HepG2 (cell line): ENCODE measurements at regions not wholly inside any gene's neighbourhood (a gene's known extent, or its start where the extent isn't known, plus 50 kb on each side); places are given as distances from the start of the nearest gene placed in this dataset.

Experiments
- ATAC-seq: fragments of 200-7000 bp; cut with Tn5 transposase; 3 replicates; pipeline ENCODE4 v1.9.1; 2020; ENCODE audit warnings: mild to moderate bottlenecking, moderate library complexity
- BruUV-seq: library from RNA; stranded (reverse); fragments of 400-500 nt; replicated peaks from 2 replicates; lab custom pipeline; 2021; lab: Mats Ljungman, UMichigan
- CTCF ChIA-PET: fragments of 300-600 bp; formaldehyde crosslinking; extraction: SDS; loops from one replicate; lab custom pipeline; 2021; ENCODE audit warnings: low total read pairs, inconsistent platforms, low intra/inter-chr PET ratio; lab: Yijun Ruan, JAX
- POLR2A ChIA-PET: fragments of 350-600 bp; sonication (Branson Sonifier 250); formaldehyde crosslinking; loops from one replicate; lab custom pipeline; 2020; ENCODE audit warnings: antibody characterized with exemption, inconsistent platforms; lab: Yijun Ruan, JAX
- DNase-seq: peaks from one replicate; pipeline ENCODE4 v3.0.0-alpha.2; 2015; ENCODE audit warnings: low spot score
- FAIRE-seq: peaks from 3 replicates; lab custom pipeline; 2011; peaks lifted over from hg19 to GRCh38; lab: Jason Lieb, UNC
- H2AFZ ChIP-seq: one replicate; pipeline ENCODE4 v1.6.1; 2011; ENCODE audit warnings: low read length, inconsistent platforms
- H3K27ac ChIP-seq: fragments of 300-600 bp; 3 replicates; pipeline ENCODE4 v1.8.0; 2011; ENCODE audit warnings: mixed run types, mild to moderate bottlenecking, mixed read lengths, low read length, inconsistent platforms; ENCODE audit not compliant: insufficient read depth; ENCODE audit errors: extremely low read length
- H3K27me3 ChIP-seq, 2 experiments: fragments of 200-600 bp in 1 of 2; 2 replicates in 1 of 2; 3 replicates in 1 of 2; pipeline versions ENCODE4 v1.6.0 to v1.8.0; 2011; ENCODE audit warnings: low read length in 2 of 2, mild to moderate bottlenecking in 2 of 2, moderate library complexity in 2 of 2, inconsistent platforms in 1 of 2; ENCODE audit not compliant: insufficient read depth in 2 of 2, control insufficient read depth in 1 of 2
- H3K36me3 ChIP-seq, 2 experiments: fragments of 200-600 bp in 1 of 2; replicated peaks in 1 of 2; 2 replicates in 1 of 2; 3 replicates in 1 of 2; pipeline versions ENCODE4 v1.5.1 to v1.8.0; 2011; ENCODE audit warnings: low read length in 2 of 2, inconsistent platforms in 1 of 2; ENCODE audit not compliant: insufficient read depth in 2 of 2, control insufficient read depth in 1 of 2
- H3K4me1 ChIP-seq: 2 replicates; pipeline ENCODE4 v1.5.1; 2012; ENCODE audit warnings: low read length, inconsistent platforms; ENCODE audit not compliant: insufficient read depth
- H3K4me2 ChIP-seq: 2 replicates; pipeline ENCODE4 v1.6.0; 2011; ENCODE audit warnings: low read depth, low read length, inconsistent platforms
- H3K4me3 ChIP-seq, 3 experiments: fragments of 200-600 bp in 1 of 3; sonication (generic), shearing (Covaris generic) in 1 of 3; replicated peaks in 1 of 3; 2 replicates each; pipeline ENCODE4 v1.5.1; 2011 to 2016; ENCODE audit warnings: low read length in 3 of 3, inconsistent platforms in 2 of 3, low read depth in 2 of 3, mild to moderate bottlenecking in 2 of 3, control low read depth in 1 of 3, mixed read lengths in 1 of 3; ENCODE audit not compliant: insufficient read depth in 1 of 3
- H3K79me2 ChIP-seq: one replicate; pipeline ENCODE4 v1.6.1; 2011; ENCODE audit warnings: low read length, inconsistent platforms; ENCODE audit not compliant: insufficient read depth
- H3K9ac ChIP-seq: 2 replicates; pipeline ENCODE4 v1.6.0; 2011; ENCODE audit warnings: mild to moderate bottlenecking, low read depth, low read length, inconsistent platforms; ENCODE audit not compliant: insufficient read depth
- H3K9me3 ChIP-seq: 2 replicates; pipeline ENCODE4 v1.5.1; 2012; ENCODE audit warnings: mild to moderate bottlenecking, low read length
- H4K20me1 ChIP-seq: 2 replicates; pipeline ENCODE4 v1.6.0; 2011; ENCODE audit warnings: inconsistent platforms, mild to moderate bottlenecking, low read length, moderate library complexity; ENCODE audit not compliant: insufficient read depth
- ARHGAP35 ChIP-seq: sonication (generic); formaldehyde crosslinking; IDR thresholded peaks from 2 replicates; pipeline ENCODE4 v1.9.0; 2022; ENCODE audit warnings: mild to moderate bottlenecking, inconsistent platforms, moderate library complexity, missing genetic modification reagents, borderline replicate concordance
- ATF5 ChIP-seq: sonication (generic); formaldehyde crosslinking; IDR thresholded peaks from 2 replicates; pipeline ENCODE4 v1.4.0; 2020; ENCODE audit warnings: mild to moderate bottlenecking, low read depth, missing genetic modification reagents
- GMEB2 ChIP-seq: IDR thresholded peaks from 2 replicates; pipeline ENCODE4 v1.6.1; 2016; ENCODE audit warnings: missing biosample characterization, missing genetic modification reagents, low read depth
- HOXD1 ChIP-seq: sonication (generic); formaldehyde crosslinking; IDR thresholded peaks from 2 replicates; pipeline ENCODE4 v1.5.0; 2020; ENCODE audit warnings: missing genetic modification reagents
- KLF12 ChIP-seq: sonication (generic); formaldehyde crosslinking; IDR thresholded peaks from 2 replicates; pipeline ENCODE4 v1.4.0; 2020; ENCODE audit warnings: missing genetic modification reagents, borderline replicate concordance
- RELA ChIP-seq: sonication (generic); formaldehyde crosslinking; IDR thresholded peaks from 2 replicates; pipeline ENCODE4 v1.4.0; 2020; ENCODE audit warnings: missing genetic modification reagents
- TGIF2 ChIP-seq: IDR thresholded peaks from 2 replicates; pipeline ENCODE4 v1.6.1; 2016; ENCODE audit warnings: control low read depth, missing compliant biosample characterization
- ZNF280D ChIP-seq: sonication (generic); formaldehyde crosslinking; IDR thresholded peaks from 2 replicates; pipeline ENCODE4 v1.5.1; 2020; ENCODE audit warnings: mild to moderate bottlenecking, missing genetic modification reagents
- ZNF550 ChIP-seq: sonication (generic); formaldehyde crosslinking; IDR thresholded peaks from 2 replicates; pipeline ENCODE4 v1.4.0; 2020; ENCODE audit warnings: mild to moderate bottlenecking, missing genetic modification reagents, borderline replicate concordance
- WGBS: methylation state at CpG from one replicate; pipeline ENCODE4 v1.1.6; 2017; ENCODE audit warnings: low lambda C conversion rate; 5-methylcytosine and 5-hydroxymethylcytosine counted together
- in situ Hi-C: cut with HindIII; loops from 2 replicates; pipeline ENCODE4 v1.10.0; 2017; ENCODE audit warnings: low pct_unique_long_range_greater_than_20kb; ENCODE audit not compliant: extremely low pct_ligation_motif_present
- intact Hi-C: fragments of 100-400 bp; cut with micrococcal nuclease; formaldehyde crosslinking; loops from one replicate; pipeline ENCODE4 v1.10.0; 2022; ENCODE audit not compliant: unreplicated experiment
- TF ChIP-seq, protein P1 (sequence below): sonication (generic); formaldehyde crosslinking; IDR thresholded peaks from 2 replicates; pipeline ENCODE4 v1.4.0; 2020; ENCODE audit warnings: missing genetic modification reagents

DNA sequence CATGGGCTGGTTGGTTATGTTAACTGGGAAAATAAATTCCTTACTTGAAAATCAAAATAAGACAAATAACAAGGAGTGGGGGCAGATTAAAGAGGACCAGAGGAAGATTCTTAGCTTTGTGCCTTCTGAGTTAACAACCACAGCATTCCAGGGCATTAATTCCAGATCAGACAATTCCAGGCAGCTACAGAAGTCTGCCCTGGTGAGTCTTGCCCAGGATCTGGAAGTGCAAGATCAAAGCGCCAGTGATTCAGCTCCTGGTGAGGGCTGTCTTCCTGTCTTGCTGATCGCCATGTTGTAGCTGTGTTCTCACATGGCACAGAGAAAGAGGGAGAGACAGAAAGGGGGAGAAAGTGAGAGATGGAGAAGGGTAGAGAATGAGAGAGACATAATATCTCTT, 65.6 kb downstream of the ANXA2R start:
- BruUV-seq = no TSS peak
- TF ChIP-seq ZNF280D (CRISPR knock-in tag) (no peak), KLF12 (CRISPR knock-in tag) (no peak), ARHGAP35 (no peak), RELA (CRISPR knock-in tag) (no peak), ZNF550 (no peak), HOXD1 (CRISPR knock-in tag) (no peak), ATF5 (CRISPR knock-in tag) (no peak), TGIF2 (CRISPR knock-in tag) (no peak), GMEB2 (CRISPR knock-in tag) (no peak)
- TF ChIP-seq, protein P1, sequence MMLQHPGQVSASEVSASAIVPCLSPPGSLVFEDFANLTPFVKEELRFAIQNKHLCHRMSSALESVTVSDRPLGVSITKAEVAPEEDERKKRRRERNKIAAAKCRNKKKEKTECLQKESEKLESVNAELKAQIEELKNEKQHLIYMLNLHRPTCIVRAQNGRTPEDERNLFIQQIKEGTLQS = no peak
- no peak overlapping the region for H3K27ac ChIP-seq
- FAIRE-seq (no peak), ATAC-seq (no peak), DNase-seq (no peak)
- no peak overlapping the region for H3K9ac ChIP-seq
- no peaks in the 10 kb centered on the region; a peak in 1 of 5 replicates for H3K27me3 ChIP-seq
- 19% methylated on average over 2 of the region's 2 CpGs for WGBS
- ChIA-PET CTCF (no interaction called here), POLR2A (no interaction called here)
- H3K4me2 ChIP-seq = no peak overlapping the region
- H3K9me3 ChIP-seq = no peaks in the 10 kb centered on the region
- H3K4me1 ChIP-seq = no peaks in the 10 kb centered on the region
- no peak overlapping the region for H3K4me3 ChIP-seq
- no peaks in the 10 kb centered on the region for H3K36me3 ChIP-seq
- H2AFZ ChIP-seq = no peak overlapping the region
- intact Hi-C loops (no loop called here), in situ Hi-C loops (no loop called here)
- H3K79me2 ChIP-seq = no peaks in the 10 kb centered on the region
- H4K20me1 ChIP-seq = no peaks in the 10 kb centered on the region
